ENCODE measurements at regions not wholly inside any gene's neighbourhood (a gene's known extent, or its start where the extent isn't known, plus 50 kb on each side); places are given as distances from the start of the nearest gene placed in this dataset.

DNA sequence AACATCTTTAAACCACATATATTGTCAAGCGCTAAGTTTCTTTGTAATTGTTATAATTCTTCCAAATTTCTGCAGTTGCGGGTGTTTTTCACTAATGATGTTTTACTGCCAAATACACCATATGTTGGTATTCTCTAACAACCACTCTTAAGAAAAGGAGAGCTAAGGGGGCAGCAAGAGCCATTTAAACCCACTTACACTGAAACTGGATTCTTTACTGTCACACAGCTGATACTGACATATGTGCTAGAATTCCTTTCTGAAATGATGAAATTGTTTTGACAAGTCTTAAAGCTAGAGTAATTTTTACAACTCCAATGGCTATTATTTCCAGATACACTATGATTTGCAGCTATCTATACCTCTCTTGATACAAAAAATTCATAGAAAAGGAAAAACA, 483.1 kb downstream of the CDH11 start:
- Mint-ChIP-seq H3K4me3 (no peak overlapping the region), H3K9me3 (no peaks in the 10 kb centered on the region), H3K27me3 (ENCODE audit: low read depth) (no peaks in the 10 kb centered on the region), H3K4me1 (peaks cover 3 to 5% of the 10 kb centered on the region in 2 experiments; a peak in 2 of 4 replicates), H3K27ac (no peak overlapping the region), H3K36me3 (ENCODE audit: insufficient read depth in 1 of 3, low read depth in 3 of 3) (no peaks in the 10 kb centered on the region)
- no peak overlapping the region for H2BK15ac ChIP-seq (ENCODE audit: low read depth, low read length)
- no peak overlapping the region for H3T11ph ChIP-seq (ENCODE audit: low read length)
- H2BK20ac ChIP-seq (ENCODE audit: low read depth, low read length, poor library complexity, severe bottlenecking): no peak overlapping the region
- H3K27ac ChIP-seq (ENCODE audit: insufficient read length, low read depth, low read length): no peak overlapping the region
- DNase-seq: no peak
- H3K27me3 ChIP-seq (ENCODE audit: insufficient read depth, low read length): no peaks in the 10 kb centered on the region
- no peaks in the 10 kb centered on the region for H4K20me1 ChIP-seq (ENCODE audit: control insufficient read depth, insufficient read depth, insufficient read length)
- H2BK12ac ChIP-seq (ENCODE audit: insufficient read length, low read depth, low read length): no peak overlapping the region
- no peak overlapping the region for H3K4me2 ChIP-seq (ENCODE audit: insufficient read depth, insufficient read length, low read length)
- no peak overlapping the region for H3K14ac ChIP-seq (ENCODE audit: insufficient read depth, low read length)
- no peaks in the 10 kb centered on the region for H3K4me1 ChIP-seq (ENCODE audit: insufficient read depth, low read length)
- H2AK5ac ChIP-seq (ENCODE audit: insufficient read length, low read length): no peak overlapping the region
- no peak overlapping the region for H2BK5ac ChIP-seq (ENCODE audit: insufficient read length, low read length)
- H4K91ac ChIP-seq (ENCODE audit: insufficient read length, low read depth, low read length): no peak overlapping the region
- no peak overlapping the region for H3K18ac ChIP-seq (ENCODE audit: insufficient read length, low read depth, low read length)
- no peak for TF ChIP-seq CTCF (conservative IDR thresholded peaks at IDR 0.05)
- H3K79me1 ChIP-seq (ENCODE audit: insufficient read depth, low read depth, low read length, poor library complexity, severe bottlenecking): no peaks in the 10 kb centered on the region
- H2AFZ ChIP-seq (ENCODE audit: low read length): no peak overlapping the region
- H3K9me3 ChIP-seq (ENCODE audit: control insufficient read depth, low read depth, low read length): no peaks in the 10 kb centered on the region
- H3K9ac ChIP-seq (ENCODE audit: extremely low read depth, insufficient read length, low read length): no peak overlapping the region
- no peaks in the 10 kb centered on the region for H3K23me2 ChIP-seq (ENCODE audit: insufficient read length, low read depth, low read length, poor library complexity, severe bottlenecking)
- H3K79me2 ChIP-seq (ENCODE audit: insufficient read depth, low read length): no peaks in the 10 kb centered on the region
- H2BK120ac ChIP-seq (ENCODE audit: low read depth, low read length, poor library complexity, severe bottlenecking): no peak overlapping the region
- H3K4ac ChIP-seq (ENCODE audit: low read depth, low read length): no peak overlapping the region
- H3K56ac ChIP-seq (ENCODE audit: insufficient read length, low read depth, low read length): no peak overlapping the region
- no CpG with 5 or more reads among the region's 2 CpGs for WGBS (ENCODE audit: extremely low coverage, insufficient read length, low lambda C conversion rate)
- H3K23ac ChIP-seq (ENCODE audit: insufficient read length, low read depth, low read length): no peak overlapping the region
- H4K5ac ChIP-seq (ENCODE audit: insufficient read length, low read depth, low read length): no peak overlapping the region
- H4K8ac ChIP-seq (replicated peaks; ENCODE audit: insufficient read length, low read depth, low read length): no peak overlapping the region

Data from H9 (cell line).